Ovary (tissue), 3 donors: ENCODE measurements at regions not wholly inside any gene's neighbourhood (a gene's known extent, or its start where the extent isn't known, plus 50 kb on each side); places are given as distances from the start of the nearest gene placed in this dataset.

Experiments used
- POLR2A ChIP-seq: fragments of 450-650 bp; IDR thresholded peaks from one replicate; pipeline ENCODE4 v1.6.1; 2017; ENCODE audit warnings: antibody characterized with exemption, mild to moderate bottlenecking, moderate library complexity
- TF ChIP-seq, protein P1 (sequence below), 3 donors: fragments of 450-650 bp in 2 of 3; fragments of 200-600 bp in 1 of 3; IDR thresholded peaks; one replicate each; pipeline versions ENCODE4 v1.5.1 to v1.8.0; 2016 to 2022; ENCODE audit warnings: antibody characterized with exemption in 3 of 3, mild to moderate bottlenecking in 1 of 3
- donor health status: DM: no; HTN: no; CAD: no.

DNA sequence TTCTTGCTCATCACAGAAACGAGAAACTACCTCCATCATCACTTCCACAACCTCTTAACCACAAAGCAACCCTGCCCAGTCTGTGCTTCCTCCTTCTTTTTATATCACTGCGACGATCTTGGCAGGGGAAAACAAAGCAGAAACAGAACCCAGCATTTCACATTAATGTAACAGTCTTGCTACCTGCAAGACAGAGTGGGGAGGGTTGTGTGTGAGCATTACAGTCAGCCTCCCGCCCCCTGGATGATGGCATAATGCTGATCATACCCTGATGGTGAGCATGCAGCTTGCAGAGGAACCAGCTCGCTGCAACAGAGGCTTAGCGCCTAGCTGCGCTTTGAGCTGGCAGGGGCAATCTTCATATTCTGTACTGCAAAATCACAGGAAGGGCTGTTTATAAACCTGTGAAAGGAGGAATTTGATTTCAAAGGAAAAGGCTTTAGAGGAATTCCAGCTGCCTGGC is 376.1 kb downstream of the IRS1 start:
- TF ChIP-seq POLR2A = no peak
- TF ChIP-seq, protein P1, sequence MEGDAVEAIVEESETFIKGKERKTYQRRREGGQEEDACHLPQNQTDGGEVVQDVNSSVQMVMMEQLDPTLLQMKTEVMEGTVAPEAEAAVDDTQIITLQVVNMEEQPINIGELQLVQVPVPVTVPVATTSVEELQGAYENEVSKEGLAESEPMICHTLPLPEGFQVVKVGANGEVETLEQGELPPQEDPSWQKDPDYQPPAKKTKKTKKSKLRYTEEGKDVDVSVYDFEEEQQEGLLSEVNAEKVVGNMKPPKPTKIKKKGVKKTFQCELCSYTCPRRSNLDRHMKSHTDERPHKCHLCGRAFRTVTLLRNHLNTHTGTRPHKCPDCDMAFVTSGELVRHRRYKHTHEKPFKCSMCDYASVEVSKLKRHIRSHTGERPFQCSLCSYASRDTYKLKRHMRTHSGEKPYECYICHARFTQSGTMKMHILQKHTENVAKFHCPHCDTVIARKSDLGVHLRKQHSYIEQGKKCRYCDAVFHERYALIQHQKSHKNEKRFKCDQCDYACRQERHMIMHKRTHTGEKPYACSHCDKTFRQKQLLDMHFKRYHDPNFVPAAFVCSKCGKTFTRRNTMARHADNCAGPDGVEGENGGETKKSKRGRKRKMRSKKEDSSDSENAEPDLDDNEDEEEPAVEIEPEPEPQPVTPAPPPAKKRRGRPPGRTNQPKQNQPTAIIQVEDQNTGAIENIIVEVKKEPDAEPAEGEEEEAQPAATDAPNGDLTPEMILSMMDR (IDR thresholded peaks at IDR 0.05) = no peak
